ENCODE measurements at regions not wholly inside any gene's neighbourhood (a gene's known extent, or its start where the extent isn't known, plus 50 kb on each side); places are given as distances from the start of the nearest gene placed in this dataset.

DNA sequence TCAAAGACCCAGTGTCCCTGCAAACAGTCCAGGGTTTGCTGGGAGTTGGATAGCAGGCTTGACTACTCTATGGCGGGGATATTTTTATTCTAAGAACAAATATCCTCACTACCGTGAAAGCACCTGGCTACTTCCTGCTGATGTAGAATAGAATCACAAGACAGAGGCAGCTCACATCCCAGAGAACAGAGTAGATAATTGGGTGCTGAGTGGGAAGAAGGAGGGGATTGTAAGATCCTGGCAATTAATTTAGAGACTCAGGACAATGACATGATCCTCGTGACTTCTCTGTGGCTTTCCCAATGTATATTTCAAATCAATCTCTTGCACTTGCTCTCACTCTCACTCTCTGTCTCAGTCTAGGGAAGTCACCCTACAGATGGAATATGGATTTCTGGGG is 341.9 kb upstream of the DCC start:
- DNase-seq, result no peak

DNA sequence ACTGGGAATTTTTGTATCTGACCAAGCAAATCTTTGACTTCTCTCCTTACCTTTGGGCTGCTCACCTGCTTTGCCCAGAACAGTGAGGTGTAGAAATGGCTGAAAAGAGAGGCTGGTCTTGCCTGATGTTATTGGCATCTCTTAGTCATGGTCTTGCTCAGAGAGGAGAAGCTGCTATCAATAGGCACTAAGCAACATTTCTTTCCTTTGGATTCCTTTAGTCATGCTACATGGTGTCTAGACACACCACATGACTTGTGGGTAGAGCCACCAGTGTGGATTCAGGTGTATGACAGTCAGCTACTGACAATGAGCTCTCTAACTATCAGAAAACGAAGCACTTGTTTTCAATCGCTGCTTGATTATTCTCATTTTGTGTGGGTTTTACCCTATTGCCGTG is 341.3 kb upstream of the DCC start:
- DNase-seq, result no peak

DNA sequence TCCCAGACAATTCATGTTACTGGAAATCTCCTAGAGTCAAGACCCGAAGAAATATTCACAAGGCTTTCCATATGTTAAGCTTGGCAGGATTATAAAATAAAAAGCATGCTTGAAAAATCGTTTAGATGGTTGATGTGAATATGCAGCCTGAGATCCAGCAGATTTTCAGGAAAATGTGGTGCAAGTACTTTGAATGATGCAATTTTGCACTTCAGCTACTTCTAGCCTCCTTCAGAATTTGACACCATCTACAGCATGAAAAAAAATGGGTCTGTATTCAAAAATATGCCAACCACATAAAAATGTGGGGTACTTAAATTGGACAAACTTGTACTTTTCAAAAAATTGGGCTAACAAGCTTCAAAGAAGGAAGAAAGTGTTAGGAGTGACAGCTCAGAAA is 340.6 kb upstream of the DCC start:
- DNase-seq, result no peak

DNA sequence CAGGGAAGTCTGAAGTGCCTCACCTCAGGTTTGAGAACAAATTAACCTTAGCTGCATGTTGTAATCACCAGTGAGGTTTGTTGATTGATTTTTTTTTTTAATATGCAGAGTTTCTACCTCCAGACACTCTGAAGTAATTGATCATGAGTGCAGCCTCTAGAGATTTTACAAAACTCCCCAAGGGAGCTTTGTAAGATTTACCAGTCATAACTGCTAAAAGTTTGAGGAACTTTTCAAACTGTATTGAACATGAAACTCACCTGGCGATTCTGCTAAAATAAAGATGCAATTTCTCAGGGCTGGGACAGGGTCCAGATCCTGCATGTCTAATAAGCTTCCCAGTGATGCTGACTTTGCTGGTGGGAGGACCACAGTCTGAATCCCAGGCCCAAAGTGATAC is 339.6 kb upstream of the DCC start:
- no peak for DNase-seq

DNA sequence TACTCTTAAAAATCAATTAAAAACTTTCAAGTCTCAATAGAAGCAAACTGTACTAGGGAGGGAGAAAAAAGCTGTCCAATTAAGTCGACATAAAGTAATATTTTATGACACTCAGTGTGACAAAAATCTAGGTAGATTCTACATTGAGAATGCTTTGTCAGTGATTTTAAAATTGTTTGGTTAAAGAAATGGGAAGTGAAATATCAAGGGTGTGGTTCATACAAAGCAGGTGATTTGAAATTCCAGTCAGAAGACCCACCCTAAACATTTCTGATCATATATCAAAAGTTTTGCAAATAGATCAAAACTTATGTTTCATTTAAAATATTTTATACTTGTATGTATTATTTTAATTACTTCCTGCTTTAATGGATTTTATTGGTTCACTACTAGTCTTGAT is 338.9 kb upstream of the DCC start:
- no peak for DNase-seq

DNA sequence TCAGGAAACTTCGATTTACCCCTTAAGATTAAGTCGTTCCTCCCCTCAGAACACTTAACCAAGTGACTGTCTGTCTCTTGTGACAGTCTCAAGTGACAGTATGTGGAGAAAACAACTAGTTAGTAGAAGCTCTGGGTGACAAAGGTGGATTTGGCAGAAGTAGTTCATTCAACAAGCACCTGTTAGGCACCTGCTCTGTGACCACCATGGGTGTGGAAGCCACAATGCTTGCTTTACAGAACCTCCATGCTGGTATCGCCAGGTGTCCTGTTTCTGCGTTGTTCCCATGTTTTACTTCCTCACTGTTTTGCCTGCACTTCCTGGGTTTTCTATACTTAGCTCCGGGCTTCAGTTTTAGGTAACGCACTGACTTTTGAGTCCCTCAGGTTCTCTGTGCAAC is 337.4 kb upstream of the DCC start:
- no peak for DNase-seq

DNA sequence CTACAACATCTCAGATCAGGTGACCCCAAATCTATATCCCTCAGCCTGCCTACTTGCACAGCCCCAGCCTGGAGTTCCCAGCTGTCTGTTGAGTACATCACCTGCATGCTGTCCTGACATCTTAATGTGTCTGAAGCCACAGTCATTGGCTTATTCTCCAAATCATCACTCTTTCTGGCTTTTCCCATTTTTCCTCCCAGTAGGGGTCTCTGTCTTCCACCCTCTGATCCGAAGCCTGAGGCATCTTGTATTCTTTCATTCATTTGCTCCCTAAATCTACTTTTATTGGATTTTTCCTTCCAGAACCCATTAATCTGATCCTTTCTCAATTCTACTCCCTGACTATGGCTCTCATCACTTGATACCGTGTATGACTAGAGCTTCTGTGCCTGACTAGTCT is 332.9 kb upstream of the DCC start:
- no peak for DNase-seq

DNA sequence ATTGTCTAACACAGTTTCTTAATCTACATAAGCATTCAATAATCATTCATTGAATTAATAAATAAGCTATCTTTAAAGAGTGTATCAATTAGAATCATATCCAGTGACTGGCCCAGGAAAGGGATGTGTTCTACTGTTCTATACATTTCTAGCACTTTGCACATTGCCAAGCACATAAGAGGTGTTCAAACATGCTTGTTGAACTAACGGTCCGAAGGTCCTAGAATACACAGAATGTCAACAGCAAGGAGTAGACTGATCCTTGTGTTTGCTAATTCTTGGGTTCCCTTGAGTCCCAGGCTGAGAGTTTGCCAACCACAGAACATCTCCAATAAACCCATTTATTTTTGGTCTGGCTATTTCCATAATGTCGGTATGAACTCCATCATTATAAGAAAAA is 331.7 kb upstream of the DCC start:
- DNase-seq, result no peak

DNA sequence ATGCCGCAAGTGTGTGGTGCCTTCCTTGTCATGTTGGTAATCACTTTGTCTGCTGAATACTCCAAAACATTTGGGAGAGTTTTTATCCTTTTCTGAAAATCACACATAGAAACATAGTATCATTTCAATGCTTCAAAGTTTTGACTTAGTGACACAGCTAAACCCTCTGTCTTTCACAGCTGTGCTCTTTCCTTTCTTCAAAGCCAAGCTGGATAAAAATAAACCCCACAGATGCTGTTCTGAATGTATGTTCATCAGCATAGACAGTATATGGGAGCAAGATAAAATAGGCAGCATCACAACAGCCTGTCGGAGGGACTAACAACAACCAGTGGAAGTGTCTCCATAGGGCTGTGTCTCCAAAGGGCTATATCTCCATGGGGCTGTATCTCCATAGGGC is 331.3 kb upstream of the DCC start:
- no peak for DNase-seq

DNA sequence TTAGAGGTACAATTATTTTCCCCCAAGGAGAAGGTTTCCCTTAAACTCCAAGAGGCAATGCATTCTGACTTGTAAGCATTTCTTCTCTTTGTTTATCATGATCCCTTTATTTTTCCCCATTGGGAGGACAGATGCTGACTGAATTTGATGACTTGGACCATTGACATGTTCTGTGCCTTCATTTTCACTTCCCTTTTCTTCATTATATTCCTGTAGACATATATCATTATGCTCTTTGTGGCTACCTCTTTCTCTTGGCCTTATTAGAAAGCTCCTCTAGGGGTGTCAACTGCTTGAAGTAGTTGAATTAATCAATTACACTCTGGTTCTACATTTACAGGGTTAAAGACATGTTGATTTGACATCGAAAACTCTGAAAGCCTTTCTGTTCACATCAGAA is 330.0 kb upstream of the DCC start:
- DNase-seq, result no peak

DNA sequence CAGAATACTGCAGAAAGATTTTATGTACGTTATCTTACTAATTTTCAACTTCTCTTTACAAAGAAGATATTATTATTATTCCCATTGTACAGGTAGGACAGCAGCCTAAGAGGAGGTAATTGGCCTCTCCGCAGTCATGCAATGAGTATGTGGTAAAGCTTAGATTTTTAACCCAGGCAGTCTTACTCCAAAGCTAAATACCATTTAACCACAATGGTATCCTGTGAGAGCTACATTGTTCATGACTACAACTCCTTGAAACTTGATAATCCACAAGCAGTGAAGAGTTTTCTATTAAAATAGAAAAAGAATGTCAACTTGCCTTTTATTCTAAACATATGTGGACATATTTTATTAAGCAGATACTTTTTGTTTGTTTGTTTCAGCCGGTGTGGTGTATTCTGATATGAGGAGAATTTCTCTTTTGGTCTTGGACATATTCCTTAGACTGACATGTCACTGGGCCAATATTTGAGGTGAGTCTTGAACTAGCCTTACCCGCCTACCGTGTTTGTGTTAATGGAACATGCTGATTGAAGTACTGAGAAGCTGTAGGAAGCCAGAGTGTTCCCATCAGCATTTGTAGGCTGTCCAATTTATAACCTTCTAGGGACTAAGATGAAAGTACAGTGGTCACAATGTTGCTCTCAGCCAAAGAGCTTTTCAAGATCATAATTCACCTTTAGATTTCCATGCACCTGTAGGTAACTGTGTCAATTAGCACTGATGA is 293.9 kb upstream of the DCC start:
- no peak for DNase-seq

DNA sequence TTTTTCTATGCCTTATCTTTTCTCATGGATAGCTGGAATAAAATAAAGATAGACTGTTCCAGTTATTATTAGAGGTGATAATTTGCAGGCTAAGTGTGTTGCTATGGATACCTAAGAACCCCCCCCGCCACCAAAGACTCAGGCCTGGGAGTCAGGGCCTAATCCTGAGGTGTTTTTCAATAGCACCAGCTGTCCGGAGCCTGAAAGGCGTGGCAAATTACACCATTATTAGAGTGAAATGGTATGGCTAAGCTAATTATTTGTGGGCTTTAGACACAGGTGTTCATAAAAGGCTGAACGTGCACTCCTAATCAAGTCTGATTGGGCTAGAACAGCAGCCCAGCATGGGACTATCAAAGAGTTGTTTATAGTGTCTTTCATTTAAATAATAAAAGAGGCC is 293.2 kb upstream of the DCC start:
- no peak for DNase-seq

DNA sequence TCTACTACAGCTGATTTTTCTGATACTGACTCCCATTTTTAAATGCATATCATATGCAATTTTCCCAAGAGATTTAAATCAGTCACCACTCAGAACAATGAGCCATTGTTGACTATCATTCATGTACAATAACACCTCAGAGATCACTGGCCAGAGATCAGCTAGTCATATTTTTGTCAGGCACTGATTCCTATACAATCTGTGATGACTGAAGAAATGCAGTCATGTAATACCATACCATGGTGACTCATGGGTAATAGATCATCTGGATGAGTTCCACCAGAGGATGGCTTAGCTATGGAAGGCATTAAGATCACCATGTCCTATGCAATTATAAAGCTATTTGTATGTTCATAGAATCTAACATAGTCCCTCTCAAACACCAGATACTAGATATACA is 285.7 kb upstream of the DCC start:
- no peak for DNase-seq

DNA sequence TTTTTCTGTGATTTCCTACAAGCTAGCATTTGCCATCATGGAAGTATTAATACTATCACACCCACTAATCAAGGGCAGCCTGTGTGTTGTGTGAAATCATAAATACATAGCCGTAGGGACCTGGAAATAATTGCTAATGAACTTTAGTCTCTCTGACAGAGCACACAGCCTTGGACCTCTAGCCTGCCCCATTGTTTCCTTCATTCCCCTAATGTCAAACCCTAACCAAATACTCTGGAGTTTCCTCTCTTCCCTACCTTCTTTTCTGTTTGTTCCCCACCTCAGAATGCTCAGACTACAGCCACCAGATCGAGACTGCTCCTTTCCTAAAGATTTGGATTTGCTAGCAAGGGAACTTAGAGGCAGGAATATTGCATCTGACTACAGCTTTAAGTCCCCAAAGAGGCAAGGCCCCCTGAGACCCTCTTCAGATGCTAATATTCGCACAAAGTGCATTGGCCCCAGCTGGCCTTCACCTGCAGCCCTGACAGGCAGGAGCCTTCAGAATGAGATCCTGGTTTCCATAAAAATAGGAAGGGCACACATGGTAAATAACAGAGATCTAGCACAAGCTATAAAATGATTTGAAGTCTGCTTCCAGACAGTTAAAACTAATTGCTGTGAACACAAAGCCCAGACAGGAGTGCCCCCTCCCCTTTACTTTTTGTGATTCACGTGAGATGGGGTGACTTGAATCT is 279.2 kb upstream of the DCC start:
- no peak for DNase-seq

DNA sequence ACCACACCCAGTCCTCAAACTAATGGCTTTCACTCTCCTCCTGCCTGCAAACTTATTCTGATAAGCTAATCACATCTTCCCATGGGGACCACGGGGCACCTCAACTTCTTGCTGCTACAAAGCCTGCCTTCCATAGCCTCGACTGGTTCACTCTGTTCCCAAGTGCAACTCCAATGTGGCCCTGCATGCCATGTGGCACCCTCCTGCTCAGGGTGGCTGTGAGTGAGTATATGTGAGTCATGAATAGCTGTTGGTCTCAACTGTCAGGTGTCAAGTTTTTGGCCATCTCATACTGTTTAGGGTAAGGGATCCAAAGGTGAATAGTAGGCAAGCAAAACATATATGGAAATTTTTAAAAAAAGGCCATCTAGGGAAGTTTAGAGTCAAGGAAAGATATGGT is 276.1 kb upstream of the DCC start:
- DNase-seq, result no peak

DNA sequence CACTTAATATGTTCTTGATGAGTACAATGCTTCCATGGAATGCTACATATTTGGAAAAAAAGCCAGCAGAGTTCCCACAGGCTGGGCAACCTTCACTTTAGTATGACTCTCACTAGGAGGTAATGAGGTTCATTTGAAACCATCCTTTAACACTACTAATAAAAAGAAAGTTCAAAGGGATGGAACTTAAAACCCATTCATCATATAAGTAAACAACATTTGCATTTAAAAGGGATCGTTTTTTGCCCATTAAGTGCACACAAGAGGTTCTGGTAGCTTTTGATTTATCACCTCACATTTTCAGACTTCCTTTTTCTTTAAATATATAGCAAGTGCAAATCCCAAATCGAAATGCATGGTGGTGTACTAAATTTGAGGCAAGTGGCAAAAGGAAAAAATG is 270.8 kb upstream of the DCC start:
- no peak for DNase-seq

DNA sequence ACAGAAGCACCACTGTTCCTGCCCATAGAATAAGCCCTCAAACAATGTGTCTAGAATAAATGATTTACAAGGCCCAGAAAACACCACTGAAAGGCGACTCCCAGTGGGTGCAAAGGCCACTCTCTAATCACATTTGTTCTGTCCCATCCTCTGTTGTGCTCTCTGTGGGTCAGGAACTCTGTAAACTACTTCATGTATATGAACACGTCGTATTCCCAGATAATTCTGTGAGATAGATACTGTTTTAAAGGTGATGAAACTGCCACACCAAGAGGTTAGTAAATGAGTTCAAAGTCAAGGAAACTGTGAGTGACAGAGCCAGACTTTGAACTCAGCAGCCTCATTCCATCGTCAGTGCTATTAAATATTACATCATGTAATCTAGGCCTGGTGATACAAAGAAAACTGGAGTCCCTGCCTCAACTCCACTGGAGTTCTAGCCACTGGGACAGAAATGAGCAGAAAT is 269.7 kb upstream of the DCC start:
- DNase-seq, result no peak

DNA sequence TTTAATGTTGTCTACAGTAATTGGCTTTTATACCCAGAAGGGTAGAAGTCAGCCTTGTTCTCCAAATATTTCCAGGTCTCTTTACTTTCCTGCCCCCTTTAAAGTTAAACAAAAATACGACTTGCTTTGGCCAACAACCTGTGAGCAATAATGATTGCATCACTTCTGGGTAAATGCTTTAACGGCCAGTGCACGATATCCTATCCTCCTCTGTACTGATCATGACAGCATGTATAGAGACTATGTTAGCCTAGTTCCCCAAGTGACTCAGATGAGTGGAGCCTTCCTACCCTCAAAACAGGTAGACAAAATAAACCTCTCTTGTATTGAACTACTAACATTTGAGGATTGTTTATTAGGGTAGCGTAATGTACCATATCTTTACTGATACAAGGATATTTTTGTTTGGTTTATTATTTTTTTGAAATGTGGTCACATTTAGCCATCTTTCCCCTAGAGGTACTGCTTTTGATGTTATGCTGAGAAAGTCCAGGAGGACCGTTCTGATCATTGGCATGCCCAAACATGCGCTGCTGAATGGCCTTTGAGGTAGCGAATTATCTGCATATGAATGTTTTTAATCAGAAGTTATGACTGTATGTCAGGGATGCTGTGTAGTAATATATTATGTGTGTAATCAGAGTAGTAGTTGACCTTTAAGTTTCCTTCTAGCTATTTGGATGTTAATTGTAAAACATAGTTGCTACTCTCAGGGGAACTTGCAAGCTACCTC is 262.6 kb upstream of the DCC start:
- DNase-seq, result no peak

DNA sequence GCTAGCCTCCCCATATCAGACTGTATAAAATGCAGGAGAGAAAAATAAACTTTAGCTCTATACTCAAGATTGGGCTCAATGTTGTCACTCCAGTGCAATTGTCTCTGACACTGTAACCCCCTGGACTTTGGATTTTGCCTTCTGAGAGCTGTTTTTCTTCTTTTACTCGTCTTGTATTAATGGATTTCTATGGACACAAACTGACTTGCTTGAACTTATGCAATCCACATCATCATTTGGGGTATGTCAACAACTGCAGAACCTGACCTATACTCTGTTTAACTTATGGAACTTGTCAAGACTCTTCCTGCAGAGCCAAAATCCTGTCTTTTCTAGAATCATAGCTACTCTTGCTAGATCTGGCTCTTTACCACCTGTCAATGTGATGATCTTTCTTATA is 257.8 kb upstream of the DCC start:
- no peak for DNase-seq

DNA sequence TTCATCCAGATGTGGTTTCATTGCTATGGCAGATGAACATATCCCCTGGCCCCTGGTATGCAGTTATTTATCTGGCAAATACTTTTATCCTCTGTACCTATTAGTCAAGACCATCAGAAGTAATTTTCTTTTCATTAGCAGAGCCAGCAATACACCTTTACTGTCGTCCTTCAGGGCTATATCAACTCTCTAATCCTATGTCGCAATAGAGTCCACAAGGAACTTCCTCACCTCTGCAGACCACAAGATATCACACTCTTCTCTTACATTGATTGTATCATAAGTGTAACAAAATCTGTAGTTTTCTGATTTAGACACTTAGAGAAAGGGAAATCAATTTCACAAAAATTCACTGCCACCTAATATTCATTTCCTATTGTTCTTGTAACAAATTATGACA is 252.9 kb upstream of the DCC start:
- no peak for DNase-seq

DNA sequence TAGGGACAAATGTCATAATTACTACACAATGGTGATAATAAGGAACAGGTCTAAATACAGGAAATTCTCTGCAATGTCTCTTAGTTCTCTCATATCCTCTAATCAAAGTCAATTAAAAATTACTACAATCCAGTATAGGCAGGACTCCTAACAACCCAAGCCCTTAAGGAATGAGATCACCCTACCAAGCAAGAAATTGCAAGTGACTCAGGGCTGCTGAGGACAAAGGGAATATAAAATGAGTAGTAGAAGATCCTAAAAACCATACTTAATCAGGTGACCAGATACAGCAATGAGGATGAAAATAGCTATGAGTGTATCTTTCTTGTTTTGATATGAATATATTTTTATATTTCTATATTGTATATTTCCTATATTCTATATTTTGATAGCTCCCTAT is 250.0 kb upstream of the DCC start:
- no peak for DNase-seq

DNA sequence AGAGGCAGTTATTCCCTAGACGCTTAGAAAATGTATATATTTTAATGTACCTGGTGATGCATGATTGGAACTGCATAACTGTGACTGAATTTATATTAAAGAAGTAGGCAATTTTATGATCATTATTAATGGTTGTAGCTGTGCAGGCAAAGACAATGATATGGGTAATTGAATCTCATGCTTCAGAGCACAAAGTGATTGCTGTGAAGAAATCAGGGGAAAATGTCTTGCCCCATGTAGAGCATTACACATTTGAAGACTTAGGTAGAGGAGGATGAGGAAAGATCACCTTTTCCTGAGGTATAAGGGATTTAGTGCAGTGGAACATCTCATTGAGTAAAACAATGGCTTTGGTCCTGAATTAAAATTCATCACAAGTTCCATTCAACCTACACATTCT is 246.8 kb upstream of the DCC start:
- no peak for DNase-seq

DNA sequence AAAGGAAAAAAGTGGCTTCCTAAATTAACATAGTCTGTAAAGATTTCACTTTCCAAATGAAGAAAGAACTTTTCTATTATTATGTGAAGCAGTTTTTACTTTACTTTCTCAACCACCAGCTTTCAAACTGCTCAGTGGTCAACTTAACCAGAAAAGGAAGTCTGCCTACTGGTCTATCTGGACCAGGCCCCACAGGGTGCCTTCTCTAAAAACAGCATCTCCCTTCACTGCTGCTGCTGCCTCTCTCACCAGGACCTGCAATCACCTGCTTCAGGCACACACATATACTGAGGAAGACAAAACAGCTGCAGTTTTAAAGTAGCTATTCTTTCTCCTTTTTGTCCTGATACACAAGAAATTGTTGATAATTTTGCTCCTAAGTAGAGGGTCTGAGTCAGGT is 221.3 kb upstream of the DCC start:
- DNase-seq, result no peak

DNA sequence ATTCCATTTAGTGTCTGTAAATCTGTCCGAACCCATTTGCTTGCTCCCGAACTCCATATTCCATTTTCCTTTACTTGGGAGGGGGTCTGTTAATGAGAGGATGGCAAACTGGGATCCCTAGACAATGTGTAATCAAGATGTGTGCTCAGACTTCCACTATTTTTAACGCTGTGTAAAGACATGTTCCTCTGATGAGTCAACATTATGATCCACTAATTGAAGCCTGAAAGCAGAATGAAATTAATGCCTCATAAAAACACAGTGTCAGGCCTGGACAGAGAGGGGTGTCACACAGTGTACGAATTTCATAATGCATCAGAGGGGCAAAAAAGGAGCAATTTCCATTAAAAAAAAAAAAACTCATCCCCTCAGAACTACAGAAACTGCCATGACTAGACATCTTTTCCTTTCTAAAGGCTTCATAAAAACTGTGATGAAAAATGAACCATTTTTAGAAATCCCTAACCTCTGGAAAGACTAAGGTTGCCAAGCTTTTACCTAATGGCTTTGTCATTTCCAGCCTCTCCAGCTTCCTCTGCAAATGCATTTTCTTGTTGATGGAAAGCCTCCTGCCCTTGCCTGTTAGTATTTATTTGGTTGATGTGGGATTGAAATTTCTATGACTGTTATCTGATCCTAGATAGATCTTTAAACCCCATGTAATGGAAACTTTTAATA is 209.2 kb upstream of the DCC start:
- DNase-seq, result no peak
